ENCODE measurements at regions not wholly inside any gene's neighbourhood (a gene's known extent, or its start where the extent isn't known, plus 50 kb on each side); places are given as distances from the start of the nearest gene placed in this dataset.

DNA sequence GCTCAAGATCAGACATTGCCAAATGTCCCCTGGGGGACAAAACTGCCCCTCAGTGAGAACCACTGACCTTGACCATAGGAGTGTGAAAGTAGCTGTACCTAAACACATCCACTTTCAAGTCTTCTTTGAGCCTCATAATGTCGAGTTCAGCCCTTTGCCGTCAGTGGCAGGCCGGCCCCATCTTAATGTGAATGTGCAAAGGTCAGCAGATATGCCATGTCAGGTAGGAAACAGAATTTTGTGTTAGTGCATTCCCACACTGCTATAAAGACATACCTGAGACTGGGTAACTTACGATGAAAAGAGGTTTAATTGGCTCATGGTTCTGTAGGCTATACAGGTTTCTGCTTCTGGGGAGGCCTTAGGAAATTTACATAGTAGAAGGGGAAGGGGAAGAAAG lies 95.1 kb upstream of the PIRT start:
- TF ChIP-seq POLR2A (IDR thresholded peaks at IDR 0.05) (no peak), POLR2AphosphoS5 (IDR thresholded peaks at IDR 0.05) (no peak)
- TF ChIP-seq, protein P1, sequence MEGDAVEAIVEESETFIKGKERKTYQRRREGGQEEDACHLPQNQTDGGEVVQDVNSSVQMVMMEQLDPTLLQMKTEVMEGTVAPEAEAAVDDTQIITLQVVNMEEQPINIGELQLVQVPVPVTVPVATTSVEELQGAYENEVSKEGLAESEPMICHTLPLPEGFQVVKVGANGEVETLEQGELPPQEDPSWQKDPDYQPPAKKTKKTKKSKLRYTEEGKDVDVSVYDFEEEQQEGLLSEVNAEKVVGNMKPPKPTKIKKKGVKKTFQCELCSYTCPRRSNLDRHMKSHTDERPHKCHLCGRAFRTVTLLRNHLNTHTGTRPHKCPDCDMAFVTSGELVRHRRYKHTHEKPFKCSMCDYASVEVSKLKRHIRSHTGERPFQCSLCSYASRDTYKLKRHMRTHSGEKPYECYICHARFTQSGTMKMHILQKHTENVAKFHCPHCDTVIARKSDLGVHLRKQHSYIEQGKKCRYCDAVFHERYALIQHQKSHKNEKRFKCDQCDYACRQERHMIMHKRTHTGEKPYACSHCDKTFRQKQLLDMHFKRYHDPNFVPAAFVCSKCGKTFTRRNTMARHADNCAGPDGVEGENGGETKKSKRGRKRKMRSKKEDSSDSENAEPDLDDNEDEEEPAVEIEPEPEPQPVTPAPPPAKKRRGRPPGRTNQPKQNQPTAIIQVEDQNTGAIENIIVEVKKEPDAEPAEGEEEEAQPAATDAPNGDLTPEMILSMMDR (IDR thresholded peaks at IDR 0.05 in 8 of 11, conservative IDR thresholded peaks at IDR 0.05 in 3 of 11), result no peak

Measured in spleen (tissue), 7 donors.